Left ventricle myocardium inferior (tissue), 1 donor: ENCODE measurements at regions not wholly inside any gene's neighbourhood (a gene's known extent, or its start where the extent isn't known, plus 50 kb on each side); places are given as distances from the start of the nearest gene placed in this dataset.

ENCODE experiments used
- DNase-seq: peaks from one replicate; pipeline ENCODE4 v3.0.0-alpha.2; 2020
- H3K27ac ChIP-seq: fragments of 200-600 bp; replicated peaks from 2 replicates; pipeline ENCODE4 v1.8.0; 2021
- H3K27me3 ChIP-seq: fragments of 200-600 bp; 2 replicates; pipeline ENCODE4 v1.8.0; 2021; ENCODE audit warnings: low read depth
- H3K36me3 ChIP-seq: fragments of 200-600 bp; 2 replicates; pipeline ENCODE4 v1.8.0; 2021
- H3K4me1 ChIP-seq: fragments of 200-600 bp; 2 replicates; pipeline ENCODE4 v1.8.0; 2021
- H3K4me3 ChIP-seq: fragments of 200-600 bp; 2 replicates; pipeline ENCODE4 v1.8.0; 2021; ENCODE audit warnings: mild to moderate bottlenecking, moderate library complexity
- H3K9me3 ChIP-seq: fragments of 200-600 bp; replicated peaks from 2 replicates; pipeline ENCODE4 v1.8.0; 2021
- CTCF ChIP-seq: fragments of 200-600 bp; IDR thresholded peaks from 2 replicates; pipeline ENCODE4 v1.8.0; 2021; ENCODE audit warnings: antibody characterized with exemption, mild to moderate bottlenecking, borderline replicate concordance
- intact Hi-C: fragments of 100-400 bp; cut with micrococcal nuclease; formaldehyde crosslinking; loops from one replicate; pipeline ENCODE4 v1.11.0; 2022
- donor health status: DM: no; HTN: yes; CAD: no; lungs with severe emphysema.

- no peaks in the 10 kb centered on the region for H3K4me1 ChIP-seq
- H3K4me3 ChIP-seq, result no peak overlapping the region
- no peak for TF ChIP-seq CTCF
- no peaks in the 10 kb centered on the region for H3K36me3 ChIP-seq
- H3K27ac ChIP-seq, result no peak overlapping the region
- H3K9me3 ChIP-seq, result peaks cover 38% of the 10 kb centered on the region
- intact Hi-C loops, result no loop called here
- DNase-seq, result no peak
- no peaks in the 10 kb centered on the region for H3K27me3 ChIP-seq
These were observed 80.1 kb upstream of the PTGFR start for GRCh38 chr1:78410643-78411042.

GRCh38 chr1:78411707-78412106 lies 79.1 kb upstream of the PTGFR start:
- no peak for TF ChIP-seq CTCF
- no peaks in the 10 kb centered on the region for H3K27me3 ChIP-seq
- no peaks in the 10 kb centered on the region for H3K36me3 ChIP-seq
- DNase-seq, result no peak
- peaks cover 38% of the 10 kb centered on the region for H3K9me3 ChIP-seq
- H3K27ac ChIP-seq, result no peak overlapping the region
- intact Hi-C loops, result no loop called here
- H3K4me3 ChIP-seq, result no peak overlapping the region
- H3K4me1 ChIP-seq, result no peaks in the 10 kb centered on the region

- Histone ChIP-seq H3K4me3 (no peak overlapping the region), H3K27ac (no peak overlapping the region), H3K36me3 (no peaks in the 10 kb centered on the region), H3K9me3 (peaks cover 29% of the 10 kb centered on the region), H3K27me3 (no peaks in the 10 kb centered on the region), H3K4me1 (no peaks in the 10 kb centered on the region)
- TF ChIP-seq CTCF, result no peak
- DNase-seq, result no peak
- intact Hi-C loops, result no loop called here
These were observed 75.6 kb upstream of the PTGFR start for GRCh38 chr1:78415165-78415564.

- intact Hi-C loops, result no loop called here
- Histone ChIP-seq H3K27ac (no peak overlapping the region), H3K9me3 (no peaks in the 10 kb centered on the region), H3K4me1 (no peaks in the 10 kb centered on the region), H3K4me3 (no peak overlapping the region), H3K27me3 (no peaks in the 10 kb centered on the region), H3K36me3 (no peaks in the 10 kb centered on the region)
- DNase-seq, result no peak
- TF ChIP-seq CTCF, result no peak
These were observed 71.5 kb upstream of the PTGFR start for GRCh38 chr1:78419309-78419708.

GRCh38 chr1:78420181-78420580 lies 70.6 kb upstream of the PTGFR start:
- Histone ChIP-seq H3K27ac (no peak overlapping the region), H3K9me3 (no peaks in the 10 kb centered on the region), H3K4me1 (no peaks in the 10 kb centered on the region), H3K27me3 (no peaks in the 10 kb centered on the region), H3K4me3 (no peak overlapping the region), H3K36me3 (no peaks in the 10 kb centered on the region)
- intact Hi-C loops, result no loop called here
- no peak for TF ChIP-seq CTCF
- DNase-seq, result no peak

- no peaks in the 10 kb centered on the region for H3K9me3 ChIP-seq
- TF ChIP-seq CTCF, result no peak
- H3K36me3 ChIP-seq, result no peaks in the 10 kb centered on the region
- no peak overlapping the region for H3K27ac ChIP-seq
- no peaks in the 10 kb centered on the region for H3K27me3 ChIP-seq
- H3K4me1 ChIP-seq, result no peaks in the 10 kb centered on the region
- no peak for DNase-seq
- no peak overlapping the region for H3K4me3 ChIP-seq
- intact Hi-C loops, result no loop called here
These were observed 70.1 kb upstream of the PTGFR start for GRCh38 chr1:78420688-78421087.
